ENCODE measurements at regions not wholly inside any gene's neighbourhood (a gene's known extent, or its start where the extent isn't known, plus 50 kb on each side); places are given as distances from the start of the nearest gene placed in this dataset.

GRCh38 chr2:48230834-48231233 lies 83.6 kb upstream of the FOXN2 start (continued):
- TF ChIP-seq CREB1 (CRISPR knock-in tag; IDR thresholded peaks at IDR 0.05; ENCODE audit: low read depth), result no peak
- TF ChIP-seq STAT1 (IDR thresholded peaks at IDR 0.05; ENCODE audit: unreplicated experiment), result no peak

GRCh38 chr2:48232351-48232750 lies 82.1 kb upstream of the FOXN2 start:
- Histone ChIP-seq H3K9me2 (ENCODE audit: insufficient read depth) (no peaks in the 10 kb centered on the region), H3K4me2 (no peak overlapping the region), H2AFZ (no peak overlapping the region; the same call in 1 of the 2 replicates), H3K27ac (ENCODE audit: low read depth) (no peak overlapping the region), H3F3A (replicated peaks; ENCODE audit: low read depth) (no peaks in the 10 kb centered on the region), H3K4me1 (ENCODE audit: insufficient read depth) (no peaks in the 10 kb centered on the region), H3K27me3 (ENCODE audit: insufficient read depth) (no peaks in the 10 kb centered on the region), H3K4me3 (no peak overlapping the region), H3K36me3 (ENCODE audit: insufficient read depth) (no peaks in the 10 kb centered on the region), H4K20me1 (replicated peaks; ENCODE audit: insufficient read depth) (no peaks in the 10 kb centered on the region), H3K79me2 (replicated peaks; ENCODE audit: insufficient read depth) (no peaks in the 10 kb centered on the region)
- no peaks in the 10 kb centered on the region for H3K9me3 Mint-ChIP-seq
- DNase-seq (ENCODE audit: low spot score) (no peak), ATAC-seq (no peak)
- H3K27me3 Mint-ChIP-seq (ENCODE audit: insufficient read depth, low read depth, poor library complexity), result peaks cover 4% of the 10 kb centered on the region
- H3K36me3 Mint-ChIP-seq (ENCODE audit: low read depth), result no peaks in the 10 kb centered on the region
- TF ChIP-seq POLR2AphosphoS5 (IDR thresholded peaks at IDR 0.05; ENCODE audit: low read depth), result no peak
- no peak for TF ChIP-seq ZNF331 (CRISPR knock-in tag; IDR thresholded peaks at IDR 0.05; ENCODE audit: low read depth)
- no peak for TF ChIP-seq JUNB (IDR thresholded peaks at IDR 0.05; ENCODE audit: unreplicated experiment)
- no peak for TF ChIP-seq REST (IDR thresholded peaks at IDR 0.05; ENCODE audit: unreplicated experiment)
- TF ChIP-seq ZNF462 (CRISPR knock-in tag; IDR thresholded peaks at IDR 0.05), result no peak
- no peak for TF ChIP-seq NANOG (IDR thresholded peaks at IDR 0.05; ENCODE audit: borderline replicate concordance)
- TF ChIP-seq STAT1 (IDR thresholded peaks at IDR 0.05; ENCODE audit: unreplicated experiment), result no peak
- TF ChIP-seq EZH2phosphoT487 (IDR thresholded peaks at IDR 0.05; ENCODE audit: unreplicated experiment), result no peak
- H3K4me3 Mint-ChIP-seq, result no peak overlapping the region
- no peak overlapping the region for H3K27ac Mint-ChIP-seq
- H3K4me1 Mint-ChIP-seq, result no peaks in the 10 kb centered on the region

All from GM23338 (cell line).